PC-3 (cell line): ENCODE measurements at regions not wholly inside any gene's neighbourhood (a gene's known extent, or its start where the extent isn't known, plus 50 kb on each side); places are given as distances from the start of the nearest gene placed in this dataset.

Experiments used
- EZH2 ChIP-seq: fragments of 300-600 bp; sonication (generic); IDR thresholded peaks from one replicate; pipeline ENCODE4 v1.6.1; 2017; ENCODE audit warnings: antibody characterized with exemption, mild to moderate bottlenecking, low read length; ENCODE audit not compliant: unreplicated experiment
- EZH2phosphoT487 ChIP-seq: fragments of 300-600 bp; sonication (generic); IDR thresholded peaks from 2 replicates; pipeline ENCODE4 v1.6.1; 2018; ENCODE audit warnings: mild to moderate bottlenecking, antibody characterized with exemption, low read length, borderline replicate concordance
- TF ChIP-seq, protein P1 (sequence below): fragments of 300-600 bp; sonication (generic); conservative IDR thresholded peaks from 2 replicates; pipeline ENCODE4 v1.5.1; 2017; ENCODE audit warnings: antibody characterized with exemption, low read depth, mild to moderate bottlenecking, low read length

DNA sequence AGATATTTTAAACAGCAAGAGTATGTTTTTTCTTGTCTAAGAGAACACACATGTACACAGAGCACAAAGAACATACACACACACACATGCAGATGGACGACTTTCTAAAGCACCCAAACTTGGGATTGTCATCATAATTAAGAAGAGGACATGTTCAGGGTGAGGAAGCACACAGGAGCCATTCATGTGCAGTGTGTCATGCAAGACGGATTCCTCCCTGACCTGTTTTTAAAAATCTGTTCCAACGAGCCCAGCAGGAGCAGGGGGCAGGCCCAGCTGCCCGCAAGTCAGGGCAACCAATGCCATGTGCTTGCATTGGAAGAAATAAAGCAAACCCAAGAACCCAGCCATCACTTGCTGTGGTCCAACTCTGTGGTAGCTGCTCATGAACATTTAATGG lies 167.3 kb upstream of the ZNF644 start:
- TF ChIP-seq, protein P1, sequence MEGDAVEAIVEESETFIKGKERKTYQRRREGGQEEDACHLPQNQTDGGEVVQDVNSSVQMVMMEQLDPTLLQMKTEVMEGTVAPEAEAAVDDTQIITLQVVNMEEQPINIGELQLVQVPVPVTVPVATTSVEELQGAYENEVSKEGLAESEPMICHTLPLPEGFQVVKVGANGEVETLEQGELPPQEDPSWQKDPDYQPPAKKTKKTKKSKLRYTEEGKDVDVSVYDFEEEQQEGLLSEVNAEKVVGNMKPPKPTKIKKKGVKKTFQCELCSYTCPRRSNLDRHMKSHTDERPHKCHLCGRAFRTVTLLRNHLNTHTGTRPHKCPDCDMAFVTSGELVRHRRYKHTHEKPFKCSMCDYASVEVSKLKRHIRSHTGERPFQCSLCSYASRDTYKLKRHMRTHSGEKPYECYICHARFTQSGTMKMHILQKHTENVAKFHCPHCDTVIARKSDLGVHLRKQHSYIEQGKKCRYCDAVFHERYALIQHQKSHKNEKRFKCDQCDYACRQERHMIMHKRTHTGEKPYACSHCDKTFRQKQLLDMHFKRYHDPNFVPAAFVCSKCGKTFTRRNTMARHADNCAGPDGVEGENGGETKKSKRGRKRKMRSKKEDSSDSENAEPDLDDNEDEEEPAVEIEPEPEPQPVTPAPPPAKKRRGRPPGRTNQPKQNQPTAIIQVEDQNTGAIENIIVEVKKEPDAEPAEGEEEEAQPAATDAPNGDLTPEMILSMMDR: no peak
- TF ChIP-seq EZH2 (no peak), EZH2phosphoT487 (no peak)
